H1 (cell line): ENCODE measurements at regions not wholly inside any gene's neighbourhood (a gene's known extent, or its start where the extent isn't known, plus 50 kb on each side); places are given as distances from the start of the nearest gene placed in this dataset.

Experiments
- CTCF ChIA-PET: fragments of 300-600 bp; sonication (Branson Sonifier 250); formaldehyde crosslinking; loops from one replicate; lab custom pipeline; 2021; ENCODE audit not compliant: partially characterized antibody; lab: Charles Lee
- POLR2A ChIA-PET: fragments of 300-600 bp; sonication (Branson Sonifier 250); formaldehyde crosslinking; loops from one replicate; lab custom pipeline; 2021; ENCODE audit warnings: inconsistent platforms; ENCODE audit not compliant: partially characterized antibody; lab: Charles Lee
- DNase-seq, 2 experiments: peaks; one replicate each; pipeline versions ENCODE4 v3.0.0 to v3.0.0-alpha.2; 2010 to 2022; ENCODE audit warnings: low spot score in 2 of 2, low read depth in 1 of 2, mixed read lengths in 1 of 2
- FAIRE-seq: peaks from 2 replicates; lab custom pipeline; 2011; peaks lifted over from hg19 to GRCh38; lab: Jason Lieb, UNC
- H2AFZ ChIP-seq: 2 replicates; pipeline ENCODE4 v1.8.1; 2012; ENCODE audit warnings: low read length, inconsistent platforms
- H2AK5ac ChIP-seq: 2 replicates; pipeline ENCODE4 v1.6.1; 2013; ENCODE audit warnings: low read depth, low read length
- H2BK120ac ChIP-seq: replicated peaks from 2 replicates; pipeline ENCODE3; 2013; ENCODE audit warnings: low read depth, low read length, inconsistent platforms
- H2BK12ac ChIP-seq: 2 replicates; pipeline ENCODE4 v1.6.1; 2013; ENCODE audit warnings: low read depth, low read length
- H2BK15ac ChIP-seq: 2 replicates; pipeline ENCODE4 v1.6.1; 2013; ENCODE audit warnings: low read length
- H2BK20ac ChIP-seq: 2 replicates; pipeline ENCODE4 v1.6.1; 2013; ENCODE audit warnings: low read length
- H2BK5ac ChIP-seq: 2 replicates; pipeline ENCODE4 v1.6.1; 2013; ENCODE audit warnings: low read depth, low read length
- H3K14ac ChIP-seq: 2 replicates; pipeline ENCODE4 v1.6.1; 2013; ENCODE audit warnings: inconsistent platforms; ENCODE audit not compliant: insufficient read length
- H3K18ac ChIP-seq: 2 replicates; pipeline ENCODE4 v1.6.1; 2013; ENCODE audit warnings: low read length; ENCODE audit errors: extremely low read depth
- H3K23ac ChIP-seq: 2 replicates; pipeline ENCODE4 v1.6.1; 2013; ENCODE audit warnings: inconsistent platforms; ENCODE audit not compliant: insufficient read length
- H3K23me2 ChIP-seq: 2 replicates; pipeline ENCODE4 v1.6.1; 2013; ENCODE audit warnings: low read depth, low read length
- H3K27ac ChIP-seq: 2 replicates; pipeline ENCODE4 v1.6.1; 2011; ENCODE audit warnings: low read depth, low read length, inconsistent platforms
- H3K27me3 ChIP-seq, 4 experiments: replicated peaks in 1 of 4; 1 replicate in 1 of 4; 2 replicates in 3 of 4; pipeline versions ENCODE4 v1.6.1 to v1.8.1; 2011 to 2013; ENCODE audit warnings: low read length in 3 of 4, mild to moderate bottlenecking in 3 of 4, inconsistent platforms in 2 of 4, mixed read lengths in 2 of 4, moderate library complexity in 1 of 4; ENCODE audit not compliant: control insufficient read depth in 3 of 4, insufficient read depth in 3 of 4; ENCODE audit errors: extremely low read depth in 1 of 4
- H3K36me3 ChIP-seq, 4 experiments: 2 replicates each; pipeline versions ENCODE4 v1.6.1 to v1.8.1; 2011 to 2013; ENCODE audit warnings: mild to moderate bottlenecking in 4 of 4, low read length in 3 of 4, moderate library complexity in 2 of 4, control low read depth in 1 of 4, inconsistent platforms in 1 of 4; ENCODE audit not compliant: insufficient read depth in 4 of 4, control insufficient read depth in 2 of 4
- H3K4ac ChIP-seq: replicated peaks from 2 replicates; pipeline ENCODE3; 2013; ENCODE audit warnings: low read length, low read depth, mixed read lengths, inconsistent platforms; ENCODE audit not compliant: insufficient read length
- H3K4me1 ChIP-seq, 4 experiments: replicated peaks in 1 of 4; 1 replicate in 1 of 4; 2 replicates in 3 of 4; pipeline versions ENCODE4 v1.6.1 to v1.8.1; 2011 to 2013; ENCODE audit warnings: low read length in 3 of 4, inconsistent platforms in 2 of 4, mixed read lengths in 1 of 4; ENCODE audit not compliant: insufficient read depth in 4 of 4, control insufficient read depth in 3 of 4
- H3K4me2 ChIP-seq, 2 experiments: 2 replicates each; pipeline versions ENCODE4 v1.6.1 to v1.8.1; 2011 to 2013; ENCODE audit warnings: low read depth in 2 of 2, low read length in 2 of 2, control low read depth in 1 of 2, inconsistent platforms in 1 of 2, mild to moderate bottlenecking in 1 of 2; ENCODE audit not compliant: insufficient read depth in 1 of 2
- H3K4me3 ChIP-seq, 4 experiments: fragments of 200-600, 300-600 bp in 1 of 4; sonication (generic), shearing (Covaris generic), sonication (Bioruptor Twin) in 1 of 4; 2 replicates each; pipeline versions ENCODE4 v1.5.1 to v1.8.1; 2011 to 2016; ENCODE audit warnings: low read length in 4 of 4, low read depth in 3 of 4, control low read depth in 2 of 4, inconsistent platforms in 2 of 4, mild to moderate bottlenecking in 2 of 4, mixed read lengths in 1 of 4, moderate library complexity in 1 of 4; ENCODE audit not compliant: insufficient read depth in 2 of 4; ENCODE audit errors: extremely low read depth in 1 of 4
- H3K56ac ChIP-seq: replicated peaks from 2 replicates; pipeline ENCODE3; 2013; ENCODE audit warnings: low read depth, mild to moderate bottlenecking, mixed read lengths, low read length, inconsistent platforms; ENCODE audit not compliant: insufficient read length
- H3K79me1 ChIP-seq: 2 replicates; pipeline ENCODE4 v1.6.1; 2013; ENCODE audit warnings: low read depth, low read length, control low read depth
- H3K79me2 ChIP-seq, 2 experiments: 2 replicates each; pipeline versions ENCODE4 v1.6.1 to v1.8.1; 2012 to 2013; ENCODE audit warnings: low read length in 2 of 2, mild to moderate bottlenecking in 2 of 2, inconsistent platforms in 1 of 2; ENCODE audit not compliant: insufficient read depth in 2 of 2, control insufficient read depth in 1 of 2
- H3K9ac ChIP-seq, 4 experiments: replicated peaks in 1 of 4; 1 replicate in 1 of 4; 2 replicates in 3 of 4; pipeline versions ENCODE4 v1.6.1 to v1.8.1; 2011 to 2013; ENCODE audit warnings: low read depth in 3 of 4, low read length in 3 of 4, control low read depth in 2 of 4, mild to moderate bottlenecking in 2 of 4, moderate library complexity in 2 of 4, inconsistent platforms in 1 of 4; ENCODE audit errors: extremely low read depth in 1 of 4
- H3K9me3 ChIP-seq, 2 experiments: 2 replicates each; pipeline versions ENCODE4 v1.6.1 to v1.8.1; 2012 to 2013; ENCODE audit warnings: mild to moderate bottlenecking in 2 of 2, moderate library complexity in 2 of 2, control low read depth in 1 of 2, inconsistent platforms in 1 of 2, low read depth in 1 of 2, low read length in 1 of 2, mixed read lengths in 1 of 2; ENCODE audit not compliant: insufficient read depth in 2 of 2
- H4K20me1 ChIP-seq, 2 experiments: replicated peaks in 1 of 2; 2 replicates each; pipeline versions ENCODE3 to v1.8.1; 2011 to 2013; ENCODE audit warnings: inconsistent platforms in 2 of 2, low read length in 2 of 2, mild to moderate bottlenecking in 1 of 2; ENCODE audit not compliant: insufficient read depth in 2 of 2, control insufficient read depth in 1 of 2
- H4K5ac ChIP-seq: 2 replicates; pipeline ENCODE4 v1.6.1; 2013; ENCODE audit warnings: low read length, low read depth, mixed read lengths, inconsistent platforms; ENCODE audit not compliant: insufficient read length
- H4K8ac ChIP-seq: 2 replicates; pipeline ENCODE4 v1.8.0; 2013; ENCODE audit warnings: mild to moderate bottlenecking, moderate library complexity, low read length, inconsistent platforms; ENCODE audit not compliant: insufficient read depth; ENCODE audit errors: extremely low read depth
- H4K91ac ChIP-seq: replicated peaks from 2 replicates; pipeline ENCODE3; 2013; ENCODE audit warnings: low read length, mixed read lengths, inconsistent platforms; ENCODE audit not compliant: insufficient read length
- BRCA1 ChIP-seq: IDR thresholded peaks from 2 replicates; pipeline ENCODE4 v1.6.1; 2012; ENCODE audit warnings: low read depth, low read length, improper control_type of control experiment
- CTCF ChIP-seq, 3 experiments: IDR thresholded peaks; 1 replicate in 2 of 3; 2 replicates in 1 of 3; pipeline versions ENCODE4 v1.5.1 to v1.6.1; 2011; ENCODE audit warnings: low read length in 3 of 3, mild to moderate bottlenecking in 3 of 3, inconsistent platforms in 2 of 3, low read depth in 1 of 3, moderate library complexity in 1 of 3; ENCODE audit not compliant: insufficient read depth in 1 of 3; ENCODE audit errors: control extremely low read depth in 1 of 3
- GABPA ChIP-seq: IDR thresholded peaks from 2 replicates; pipeline ENCODE4 v1.6.1; 2011; ENCODE audit warnings: mild to moderate bottlenecking, low read length, moderate library complexity, borderline replicate concordance; ENCODE audit not compliant: insufficient read depth
- KDM4A ChIP-seq: IDR thresholded peaks from one replicate; pipeline ENCODE4 v1.7.1; 2012; ENCODE audit warnings: low read depth, mild to moderate bottlenecking, moderate library complexity, low read length, inconsistent platforms; ENCODE audit not compliant: severe bottlenecking
- MAFK ChIP-seq: IDR thresholded peaks from 2 replicates; pipeline ENCODE4 v1.6.1; 2012; ENCODE audit warnings: low read depth, mild to moderate bottlenecking, improper control_type of control experiment, low read length
- POLR2A ChIP-seq, 2 experiments: IDR thresholded peaks; 1 replicate in 1 of 2; 2 replicates in 1 of 2; pipeline ENCODE4 v1.6.1; 2011; ENCODE audit warnings: low read depth in 2 of 2, low read length in 2 of 2, mild to moderate bottlenecking in 2 of 2; ENCODE audit errors: control extremely low read depth in 1 of 2
- POLR2AphosphoS5 ChIP-seq: IDR thresholded peaks from 2 replicates; pipeline ENCODE4 v1.6.1; 2011; ENCODE audit warnings: low read depth, low read length
- RNF2 ChIP-seq: fragments of 200-900, 300-1000 bp; sonication (generic); IDR thresholded peaks from 2 replicates; pipeline ENCODE4 v1.7.1; 2016; ENCODE audit warnings: borderline replicate concordance, low read depth, mild to moderate bottlenecking, antibody characterized with exemption, low read length; ENCODE audit not compliant: poor library complexity, severe bottlenecking; ENCODE audit errors: missing control alignments
- SAP30 ChIP-seq: fragments of 300-600 bp; sonication (generic); IDR thresholded peaks from 2 replicates; pipeline ENCODE4 v1.7.1; 2012; ENCODE audit warnings: low read length, moderate library complexity, mild to moderate bottlenecking, inconsistent platforms; ENCODE audit not compliant: insufficient read depth, insufficient replicate concordance
- SIRT6 ChIP-seq: IDR thresholded peaks from one replicate; pipeline ENCODE4 v1.7.1; 2012; ENCODE audit warnings: low read length, inconsistent platforms
- SIX5 ChIP-seq: IDR thresholded peaks from 2 replicates; pipeline ENCODE4 v1.6.1; 2011; ENCODE audit warnings: mild to moderate bottlenecking, low read depth, low read length
- SP2 ChIP-seq: IDR thresholded peaks from 2 replicates; pipeline ENCODE4 v1.6.1; 2012; ENCODE audit warnings: mild to moderate bottlenecking, low read length, inconsistent platforms
- TAF1 ChIP-seq: IDR thresholded peaks from 2 replicates; pipeline ENCODE4 v1.6.1; 2011; ENCODE audit warnings: mild to moderate bottlenecking, low read depth, low read length
- WGBS, 2 experiments: shearing (Covaris generic) in 1 of 2; methylation state at CpG; one replicate each; pipeline versions ENCODE4 v1.1.6 to v1.1.7; 2013 to 2015; ENCODE audit warnings: low lambda C conversion rate in 2 of 2, mixed read lengths in 2 of 2, inconsistent platforms in 1 of 2, low coverage in 1 of 2, missing lambda C conversion rate in 1 of 2; ENCODE audit not compliant: insufficient replicate concordance in 2 of 2, insufficient coverage in 1 of 2, insufficient read length in 1 of 2; ENCODE audit errors: extremely low coverage in 1 of 2, missing lambda C conversion rate in 1 of 2; 5-methylcytosine and 5-hydroxymethylcytosine counted together

- Histone ChIP-seq H4K91ac (no peak overlapping the region), H2BK12ac (no peak overlapping the region), H4K5ac (no peak overlapping the region), H3K14ac (no peak overlapping the region), H3K9me3 (no peaks in the 10 kb centered on the region), H3K4me3 (no peak overlapping the region), H3K27ac (no peak overlapping the region), H3K36me3 (no peaks in the 10 kb centered on the region), H3K56ac (no peak overlapping the region), H3K23me2 (no peaks in the 10 kb centered on the region), H3K4me1 (no peaks in the 10 kb centered on the region), H3K9ac (no peak overlapping the region), H3K4ac (no peak overlapping the region), H3K79me2 (no peaks in the 10 kb centered on the region), H3K4me2 (no peak overlapping the region), H3K79me1 (no peaks in the 10 kb centered on the region), H3K18ac (no peak overlapping the region), H2BK20ac (no peak overlapping the region), H4K20me1 (no peaks in the 10 kb centered on the region), H2AK5ac (no peak overlapping the region), H2BK15ac (no peak overlapping the region), H4K8ac (no peak overlapping the region), H2BK120ac (no peak overlapping the region), H3K23ac (no peak overlapping the region), H2BK5ac (no peak overlapping the region), H3K27me3 (no peaks in the 10 kb centered on the region), H2AFZ (no peak overlapping the region)
- ChIA-PET POLR2A (no interaction called here), CTCF (interaction anchor here (1.3 kb wide), 1 partner anchor 13 kb away, joined by 5 read pairs; no protein-coding TSS in a partner anchor)
- FAIRE-seq (no peak), DNase-seq (no peak)
- WGBS, 2 experiments, result 100% methylated on average over 3 of the region's 3 CpGs; no CpG with 5 or more reads in 1 of the 2 experiments
- no peak for TF ChIP-seq SIRT6
- TF ChIP-seq MAFK, result no peak
- TF ChIP-seq KDM4A, result no peak
- TF ChIP-seq POLR2A (IDR thresholded peaks at IDR 0.05; ENCODE audit: control extremely low read depth in 1 of 2, low read depth in 2 of 2, low read length in 2 of 2), result no peak
- TF ChIP-seq TAF1, result no peak
- TF ChIP-seq BRCA1, result no peak
- no peak for TF ChIP-seq SP2
- TF ChIP-seq GABPA, result no peak
- TF ChIP-seq CTCF (IDR thresholded peaks at IDR 0.05; ENCODE audit: control extremely low read depth in 1 of 3, insufficient read depth in 1 of 3, low read depth in 1 of 3, low read length in 3 of 3), result no peak
- TF ChIP-seq POLR2AphosphoS5, result no peak
- TF ChIP-seq SIX5, result no peak
- TF ChIP-seq SAP30, result no peak
- no peak for TF ChIP-seq RNF2
Measured at GRCh38 chr9:23306731-23307130, 519.3 kb downstream of the ELAVL2 start.
